Lower lobe of right lung (tissue), 2 donors: ENCODE measurements at regions not wholly inside any gene's neighbourhood (a gene's known extent, or its start where the extent isn't known, plus 50 kb on each side); places are given as distances from the start of the nearest gene placed in this dataset.

Source experiments
- ATAC-seq, 2 donors: fragments of 200-7000 bp; cut with Tn5 transposase; one replicate each; pipeline ENCODE4 v1.9.1; 2020 to 2022; ENCODE audit warnings: mild to moderate bottlenecking in 2 of 2, moderate library complexity in 2 of 2
- DNase-seq: peaks from one replicate; pipeline ENCODE4 v3.0.0-alpha.2; 2020
- H3K27ac ChIP-seq: fragments of 200-600 bp; one replicate; pipeline ENCODE4 v1.8.0; 2022
- H3K27me3 ChIP-seq: fragments of 200-600 bp; one replicate; pipeline ENCODE4 v1.8.0; 2022; ENCODE audit warnings: low read depth
- H3K36me3 ChIP-seq: fragments of 200-600 bp; one replicate; pipeline ENCODE4 v1.8.0; 2022; ENCODE audit warnings: mild to moderate bottlenecking
- H3K4me1 ChIP-seq: fragments of 200-600 bp; one replicate; pipeline ENCODE4 v1.8.0; 2022
- H3K4me3 ChIP-seq: fragments of 200-600 bp; one replicate; pipeline ENCODE4 v1.8.0; 2022; ENCODE audit warnings: mild to moderate bottlenecking
- H3K9me3 ChIP-seq: fragments of 200-600 bp; one replicate; pipeline ENCODE4 v1.8.0; 2022
- CTCF ChIP-seq: fragments of 200-600 bp; IDR thresholded peaks from one replicate; pipeline ENCODE4 v1.8.0; 2022; ENCODE audit warnings: antibody characterized with exemption, mild to moderate bottlenecking
- intact Hi-C: fragments of 100-400 bp; cut with DNase I; formaldehyde crosslinking; loops from one replicate; pipeline ENCODE4 v1.11.0; 2022
- donor health status: DM: no; HTN: yes; CAD: no; lungs with severe emphysema.

GRCh38 chr10:3336673-3337293, 164.2 kb upstream of the PITRM1 start:
- no peaks in the 10 kb centered on the region for H3K27me3 ChIP-seq
- no peak for TF ChIP-seq CTCF
- H3K27ac ChIP-seq, result no peak overlapping the region
- no peak overlapping the region for H3K4me3 ChIP-seq
- intact Hi-C loops, result no loop called here
- H3K9me3 ChIP-seq, result no peaks in the 10 kb centered on the region
- H3K4me1 ChIP-seq, result no peaks in the 10 kb centered on the region
- no peaks in the 10 kb centered on the region for H3K36me3 ChIP-seq
- DNase-seq, result no peak
- ATAC-seq, result no peak

GRCh38 chr10:3333426-3333825, 160.8 kb upstream of the PITRM1 start:
- H3K9me3 ChIP-seq, result no peaks in the 10 kb centered on the region
- peaks cover 3% of the 10 kb centered on the region for H3K27me3 ChIP-seq
- H3K27ac ChIP-seq, result no peak overlapping the region
- H3K36me3 ChIP-seq, result no peaks in the 10 kb centered on the region
- no peak for ATAC-seq
- intact Hi-C loops, result no loop called here
- no peaks in the 10 kb centered on the region for H3K4me1 ChIP-seq
- no peak overlapping the region for H3K4me3 ChIP-seq
- no peak for TF ChIP-seq CTCF
- no peak for DNase-seq

- peaks cover 3% of the 10 kb centered on the region for H3K27me3 ChIP-seq
- H3K4me1 ChIP-seq, result no peaks in the 10 kb centered on the region
- H3K36me3 ChIP-seq, result no peaks in the 10 kb centered on the region
- DNase-seq, result no peak
- no peak for ATAC-seq
- no peaks in the 10 kb centered on the region for H3K9me3 ChIP-seq
- TF ChIP-seq CTCF, result no peak
- no peak overlapping the region for H3K27ac ChIP-seq
- intact Hi-C loops, result no loop called here
- H3K4me3 ChIP-seq, result no peak overlapping the region
Measured at GRCh38 chr10:3331690-3332230, 159.2 kb upstream of the PITRM1 start.

GRCh38 chr10:3331187-3331586, 158.6 kb upstream of the PITRM1 start:
- no peak for TF ChIP-seq CTCF
- ATAC-seq (no peak), DNase-seq (no peak)
- Histone ChIP-seq H3K4me3 (no peak overlapping the region), H3K27ac (no peak overlapping the region), H3K4me1 (no peaks in the 10 kb centered on the region), H3K9me3 (no peaks in the 10 kb centered on the region), H3K36me3 (no peaks in the 10 kb centered on the region), H3K27me3 (peaks cover 3% of the 10 kb centered on the region)
- intact Hi-C loops, result no loop called here

- no peak overlapping the region for H3K27ac ChIP-seq
- ATAC-seq (peak; percentile 75 to 90), DNase-seq (peak; percentile 80)
- H3K36me3 ChIP-seq, result no peaks in the 10 kb centered on the region
- H3K4me3 ChIP-seq, result no peak overlapping the region
- H3K4me1 ChIP-seq, result no peaks in the 10 kb centered on the region
- H3K9me3 ChIP-seq, result no peaks in the 10 kb centered on the region
- intact Hi-C loops, result no loop called here
- peaks cover 3% of the 10 kb centered on the region for H3K27me3 ChIP-seq
- TF ChIP-seq CTCF, result no peak
Measured at GRCh38 chr10:3330663-3331062, 158.1 kb upstream of the PITRM1 start.
